ENCODE measurements at regions not wholly inside any gene's neighbourhood (a gene's known extent, or its start where the extent isn't known, plus 50 kb on each side); places are given as distances from the start of the nearest gene placed in this dataset.

DNA sequence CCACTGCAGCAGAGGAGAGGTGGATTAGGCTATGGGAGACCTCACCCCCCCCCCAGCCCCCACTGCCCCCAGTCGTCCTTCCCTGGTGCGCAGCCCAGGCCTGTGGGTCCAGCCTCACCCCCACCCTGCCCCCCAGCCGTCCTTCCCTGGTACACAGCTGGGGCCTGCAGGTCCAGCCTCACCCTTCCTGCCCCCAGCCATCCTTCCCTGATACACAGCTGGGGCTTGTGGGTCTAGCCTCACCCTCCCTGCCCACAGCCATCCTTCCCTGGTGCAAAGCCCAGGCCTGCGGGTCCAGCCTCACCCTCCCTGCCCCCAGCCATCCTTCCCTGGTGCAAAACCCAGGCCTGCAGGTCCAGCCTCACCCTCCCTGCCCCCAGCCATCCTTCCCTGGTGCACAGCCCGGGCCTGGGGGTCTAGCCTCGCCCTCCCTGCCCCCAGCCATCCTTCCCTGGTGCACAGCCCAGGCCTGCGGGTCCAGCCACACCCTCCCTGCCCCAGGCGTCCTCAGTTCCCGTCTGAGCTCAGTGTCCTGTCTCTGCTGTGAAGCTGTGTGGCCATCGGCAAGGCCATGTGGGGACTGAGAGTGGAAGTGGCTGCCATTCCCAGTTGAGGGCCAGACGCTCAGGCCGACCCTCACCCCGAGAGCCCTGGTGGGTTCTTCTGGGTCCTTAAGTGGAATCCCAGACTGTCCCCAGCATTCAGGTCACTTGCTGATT is 86.8 kb upstream of the SNTG2 start:
- H3K36me3 ChIP-seq (ENCODE audit: insufficient read depth) = no peaks in the 10 kb centered on the region
- H2AFZ ChIP-seq (ENCODE audit: low read depth) = no peak overlapping the region
- no peaks in the 10 kb centered on the region for H3K79me2 ChIP-seq (ENCODE audit: insufficient read depth, low read depth)
- no peak overlapping the region for H3K9ac ChIP-seq
- H3K4me3 ChIP-seq (IDR thresholded peaks at IDR 0.05; ENCODE audit: insufficient read depth, low read depth, low read length) = no peak overlapping the region
- no peaks in the 10 kb centered on the region for H3K4me1 ChIP-seq (ENCODE audit: low read depth, poor library complexity, severe bottlenecking)
- H3K4me2 ChIP-seq = no peak overlapping the region
- H3K27ac ChIP-seq = no peak overlapping the region
- TF ChIP-seq, protein P1, sequence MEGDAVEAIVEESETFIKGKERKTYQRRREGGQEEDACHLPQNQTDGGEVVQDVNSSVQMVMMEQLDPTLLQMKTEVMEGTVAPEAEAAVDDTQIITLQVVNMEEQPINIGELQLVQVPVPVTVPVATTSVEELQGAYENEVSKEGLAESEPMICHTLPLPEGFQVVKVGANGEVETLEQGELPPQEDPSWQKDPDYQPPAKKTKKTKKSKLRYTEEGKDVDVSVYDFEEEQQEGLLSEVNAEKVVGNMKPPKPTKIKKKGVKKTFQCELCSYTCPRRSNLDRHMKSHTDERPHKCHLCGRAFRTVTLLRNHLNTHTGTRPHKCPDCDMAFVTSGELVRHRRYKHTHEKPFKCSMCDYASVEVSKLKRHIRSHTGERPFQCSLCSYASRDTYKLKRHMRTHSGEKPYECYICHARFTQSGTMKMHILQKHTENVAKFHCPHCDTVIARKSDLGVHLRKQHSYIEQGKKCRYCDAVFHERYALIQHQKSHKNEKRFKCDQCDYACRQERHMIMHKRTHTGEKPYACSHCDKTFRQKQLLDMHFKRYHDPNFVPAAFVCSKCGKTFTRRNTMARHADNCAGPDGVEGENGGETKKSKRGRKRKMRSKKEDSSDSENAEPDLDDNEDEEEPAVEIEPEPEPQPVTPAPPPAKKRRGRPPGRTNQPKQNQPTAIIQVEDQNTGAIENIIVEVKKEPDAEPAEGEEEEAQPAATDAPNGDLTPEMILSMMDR (conservative IDR thresholded peaks at IDR 0.05; ENCODE audit: low read depth, low read length) = no peak
- no peaks in the 10 kb centered on the region for H3K27me3 ChIP-seq (ENCODE audit: insufficient read depth, low read depth)
- H4K20me1 ChIP-seq (ENCODE audit: insufficient read depth) = no peaks in the 10 kb centered on the region

DNA sequence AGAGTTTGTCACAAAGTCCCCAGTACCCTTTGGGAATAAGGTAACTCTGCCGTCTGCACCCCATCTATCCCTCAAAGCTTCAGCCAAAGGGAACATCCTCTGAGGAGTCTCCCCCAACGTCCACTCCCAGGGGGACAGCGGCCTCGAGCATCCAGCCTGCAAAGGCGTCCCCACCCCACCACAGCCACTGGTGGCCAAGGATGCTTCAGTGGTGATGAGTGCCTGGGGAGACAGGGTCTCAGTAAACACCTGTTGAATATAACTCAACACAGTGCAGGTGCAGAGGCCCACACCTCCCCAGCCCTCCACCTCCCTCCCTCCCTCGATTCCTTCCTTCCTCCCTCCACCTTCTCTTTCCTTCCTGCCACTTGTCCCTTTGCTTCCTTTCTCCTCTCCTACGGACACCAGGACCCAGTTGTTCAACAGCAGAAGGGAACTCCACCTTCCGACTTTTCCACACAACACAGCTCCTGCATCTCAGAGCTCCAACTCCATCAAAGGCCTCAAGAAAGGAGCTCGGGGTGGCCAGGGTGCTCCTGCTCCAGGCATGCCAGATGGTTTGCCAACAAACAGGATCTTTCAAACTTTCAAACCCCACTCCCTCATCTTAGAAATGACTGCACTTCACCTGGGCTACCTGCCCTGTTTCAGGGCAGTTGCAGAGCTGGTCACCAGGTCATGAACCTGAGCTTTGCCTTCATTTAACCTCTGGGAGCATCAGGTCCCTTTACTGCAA is 87.8 kb upstream of the SNTG2 start:
- H3K36me3 ChIP-seq (ENCODE audit: insufficient read depth) = no peaks in the 10 kb centered on the region
- no peaks in the 10 kb centered on the region for H3K27me3 ChIP-seq (ENCODE audit: insufficient read depth, low read depth)
- no peak overlapping the region for H3K9ac ChIP-seq
- no peak overlapping the region for H3K4me3 ChIP-seq (IDR thresholded peaks at IDR 0.05; ENCODE audit: insufficient read depth, low read depth, low read length)
- no peaks in the 10 kb centered on the region for H4K20me1 ChIP-seq (ENCODE audit: insufficient read depth)
- H3K4me1 ChIP-seq (ENCODE audit: low read depth, poor library complexity, severe bottlenecking) = no peaks in the 10 kb centered on the region
- no peak overlapping the region for H3K27ac ChIP-seq
- no peak overlapping the region for H2AFZ ChIP-seq (ENCODE audit: low read depth)
- TF ChIP-seq, protein P1 (conservative IDR thresholded peaks at IDR 0.05; ENCODE audit: low read depth, low read length) = no peak
- H3K79me2 ChIP-seq (ENCODE audit: insufficient read depth, low read depth) = no peaks in the 10 kb centered on the region
- no peak overlapping the region for H3K4me2 ChIP-seq

DNA sequence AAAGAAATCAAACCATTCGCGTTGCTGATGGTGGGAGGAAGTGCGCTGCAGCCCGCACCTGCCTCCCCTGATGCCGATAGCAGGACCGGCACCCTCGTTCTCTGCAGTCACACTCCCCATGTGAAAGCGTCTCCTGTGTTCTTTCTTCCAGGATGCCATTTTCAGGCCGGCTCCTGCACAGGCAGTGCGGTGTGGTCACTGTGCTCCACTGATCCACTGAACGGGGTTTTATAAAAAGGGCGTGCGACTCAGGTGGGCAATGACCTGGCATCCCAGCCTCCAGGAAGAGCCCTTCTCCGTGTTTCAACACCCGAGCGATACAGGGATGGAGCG is 88.3 kb upstream of the SNTG2 start:
- Histone ChIP-seq H2AFZ (ENCODE audit: low read depth) (no peak overlapping the region), H3K4me2 (no peak overlapping the region), H3K79me2 (ENCODE audit: insufficient read depth, low read depth) (no peaks in the 10 kb centered on the region), H3K4me1 (ENCODE audit: low read depth, poor library complexity, severe bottlenecking) (no peaks in the 10 kb centered on the region), H4K20me1 (ENCODE audit: insufficient read depth) (no peaks in the 10 kb centered on the region), H3K27ac (no peak overlapping the region), H3K36me3 (ENCODE audit: insufficient read depth) (no peaks in the 10 kb centered on the region), H3K4me3 (IDR thresholded peaks at IDR 0.05; ENCODE audit: insufficient read depth, low read depth, low read length) (no peak overlapping the region), H3K9ac (no peak overlapping the region), H3K27me3 (ENCODE audit: insufficient read depth, low read depth) (no peaks in the 10 kb centered on the region)
- TF ChIP-seq, protein P1 (conservative IDR thresholded peaks at IDR 0.05; ENCODE audit: low read depth, low read length) = no peak

DNA sequence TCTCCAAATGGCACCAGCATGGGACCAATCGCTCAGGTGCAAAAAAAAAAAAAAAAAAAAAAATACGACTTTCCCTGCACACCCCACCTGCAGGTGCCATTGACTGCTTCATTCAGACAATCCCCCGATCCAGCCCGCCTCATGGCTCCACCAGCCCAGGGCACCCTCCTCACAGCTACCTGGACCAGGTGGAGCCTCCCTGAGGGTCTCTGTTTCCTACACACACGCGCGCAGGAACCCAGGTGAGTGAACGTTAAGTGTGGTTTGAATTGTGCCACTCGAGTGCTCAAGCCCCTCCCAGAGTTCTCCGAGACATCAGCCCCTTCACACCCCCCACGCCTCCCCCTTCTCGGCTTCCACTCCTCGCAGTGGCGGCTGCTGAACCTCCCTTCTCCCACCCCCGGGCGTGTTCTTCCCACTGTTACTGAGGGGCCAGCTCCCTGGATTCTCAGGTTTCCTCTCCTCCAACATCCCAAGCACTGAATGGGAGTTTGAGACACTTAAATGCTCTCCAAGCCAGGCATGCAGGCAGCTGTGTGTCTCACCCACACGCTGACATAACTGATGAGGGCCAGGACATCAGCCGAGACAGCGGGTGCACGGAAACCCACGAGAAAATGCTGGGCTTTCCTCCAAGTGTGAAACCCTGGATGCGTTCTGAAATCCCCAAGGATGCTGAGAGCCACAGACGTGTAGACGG is 88.8 kb upstream of the SNTG2 start:
- TF ChIP-seq, protein P1 (conservative IDR thresholded peaks at IDR 0.05; ENCODE audit: low read depth, low read length) = no peak
- Histone ChIP-seq H3K79me2 (ENCODE audit: insufficient read depth, low read depth) (no peaks in the 10 kb centered on the region), H3K36me3 (ENCODE audit: insufficient read depth) (no peaks in the 10 kb centered on the region), H2AFZ (ENCODE audit: low read depth) (no peak overlapping the region), H3K4me3 (IDR thresholded peaks at IDR 0.05; ENCODE audit: insufficient read depth, low read depth, low read length) (no peak overlapping the region), H3K4me1 (ENCODE audit: low read depth, poor library complexity, severe bottlenecking) (no peaks in the 10 kb centered on the region), H3K9ac (no peak overlapping the region), H3K27me3 (ENCODE audit: insufficient read depth, low read depth) (no peaks in the 10 kb centered on the region), H3K27ac (no peak overlapping the region), H3K4me2 (no peak overlapping the region), H4K20me1 (ENCODE audit: insufficient read depth) (no peaks in the 10 kb centered on the region)
